Suprapubic skin (tissue), 3 donors: ENCODE measurements at regions not wholly inside any gene's neighbourhood (a gene's known extent, or its start where the extent isn't known, plus 50 kb on each side); places are given as distances from the start of the nearest gene placed in this dataset.

Source experiments
- EP300 ChIP-seq: sonication (generic); formaldehyde crosslinking; IDR thresholded peaks from one replicate; pipeline ENCODE4 v1.6.1; 2017; ENCODE audit warnings: antibody characterized with exemption
- POLR2A ChIP-seq, 2 donors: fragments of 450-650 bp; IDR thresholded peaks; one replicate each; pipeline ENCODE4 v1.6.1; 2017; ENCODE audit warnings: antibody characterized with exemption in 2 of 2, mild to moderate bottlenecking in 2 of 2, moderate library complexity in 2 of 2
- TF ChIP-seq, protein P1 (sequence below), 2 donors: fragments of 200-600 bp in 1 of 2; fragments of 450-650 bp in 1 of 2; sonication (generic) in 1 of 2; IDR thresholded peaks; one replicate each; pipeline ENCODE4 v1.5.1; 2016 to 2019; ENCODE audit warnings: antibody characterized with exemption in 2 of 2, mild to moderate bottlenecking in 1 of 2, moderate library complexity in 1 of 2

DNA sequence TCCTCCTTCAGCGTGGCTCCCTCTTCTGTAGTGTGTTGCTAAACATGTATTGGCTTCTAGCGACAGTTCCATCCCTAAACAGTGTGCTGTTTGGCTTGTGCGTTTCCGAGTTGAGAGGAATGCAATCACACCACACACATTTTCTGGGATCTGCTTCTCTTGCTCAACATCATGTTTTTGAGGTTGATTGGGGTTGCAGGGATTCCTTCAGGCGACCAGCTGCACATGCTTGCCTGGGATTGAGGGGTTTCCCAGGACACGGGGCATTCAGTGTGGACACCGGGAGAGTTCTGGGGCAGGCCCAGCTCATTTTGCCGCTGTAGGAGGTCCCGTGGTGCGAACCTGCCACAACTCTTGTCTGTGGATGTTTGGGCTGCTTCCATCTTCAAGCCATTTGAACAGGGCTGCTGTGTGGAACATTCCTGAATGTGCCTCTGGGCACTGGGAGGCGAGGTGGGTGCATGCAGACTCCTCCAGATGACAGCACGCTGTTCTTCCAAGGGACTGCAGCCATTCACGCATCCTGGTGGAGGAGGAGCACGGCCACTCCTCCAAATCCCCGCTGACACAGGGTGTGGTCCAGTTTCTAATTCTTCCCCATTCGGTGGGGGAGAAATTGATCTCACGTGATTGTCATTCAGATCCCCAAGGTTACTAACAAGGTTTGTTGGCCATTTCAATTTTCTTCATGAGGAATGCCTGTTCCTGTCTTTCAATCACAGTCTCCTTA, 82.8 kb downstream of the PLXNA1 start:
- TF ChIP-seq, protein P1, sequence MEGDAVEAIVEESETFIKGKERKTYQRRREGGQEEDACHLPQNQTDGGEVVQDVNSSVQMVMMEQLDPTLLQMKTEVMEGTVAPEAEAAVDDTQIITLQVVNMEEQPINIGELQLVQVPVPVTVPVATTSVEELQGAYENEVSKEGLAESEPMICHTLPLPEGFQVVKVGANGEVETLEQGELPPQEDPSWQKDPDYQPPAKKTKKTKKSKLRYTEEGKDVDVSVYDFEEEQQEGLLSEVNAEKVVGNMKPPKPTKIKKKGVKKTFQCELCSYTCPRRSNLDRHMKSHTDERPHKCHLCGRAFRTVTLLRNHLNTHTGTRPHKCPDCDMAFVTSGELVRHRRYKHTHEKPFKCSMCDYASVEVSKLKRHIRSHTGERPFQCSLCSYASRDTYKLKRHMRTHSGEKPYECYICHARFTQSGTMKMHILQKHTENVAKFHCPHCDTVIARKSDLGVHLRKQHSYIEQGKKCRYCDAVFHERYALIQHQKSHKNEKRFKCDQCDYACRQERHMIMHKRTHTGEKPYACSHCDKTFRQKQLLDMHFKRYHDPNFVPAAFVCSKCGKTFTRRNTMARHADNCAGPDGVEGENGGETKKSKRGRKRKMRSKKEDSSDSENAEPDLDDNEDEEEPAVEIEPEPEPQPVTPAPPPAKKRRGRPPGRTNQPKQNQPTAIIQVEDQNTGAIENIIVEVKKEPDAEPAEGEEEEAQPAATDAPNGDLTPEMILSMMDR (IDR thresholded peaks at IDR 0.05) = no peak
- TF ChIP-seq EP300 (no peak), POLR2A (IDR thresholded peaks at IDR 0.05) (no peak)
